Adipocyte (in vitro differentiated cells): ENCODE measurements at regions not wholly inside any gene's neighbourhood (a gene's known extent, or its start where the extent isn't known, plus 50 kb on each side); places are given as distances from the start of the nearest gene placed in this dataset.

Experiments
- DNase-seq: peaks from one replicate; pipeline ENCODE4 v3.0.0-alpha.2; 2015; ENCODE audit warnings: low read depth
- H3K27me3 ChIP-seq: replicated peaks from 2 replicates; pipeline ENCODE4 v1.7.0; 2013; ENCODE audit warnings: mild to moderate bottlenecking, low read length, moderate library complexity; ENCODE audit not compliant: control insufficient read depth, insufficient read depth
- H3K36me3 ChIP-seq: 2 replicates; pipeline ENCODE4 v1.7.0; 2013; ENCODE audit warnings: low read length, mild to moderate bottlenecking, moderate library complexity; ENCODE audit not compliant: control insufficient read depth, insufficient read depth, severe bottlenecking
- H3K4me1 ChIP-seq: 2 replicates; pipeline ENCODE4 v1.7.0; 2013; ENCODE audit warnings: mild to moderate bottlenecking, low read length, moderate library complexity; ENCODE audit not compliant: control insufficient read depth, insufficient read depth
- H3K4me3 ChIP-seq: 2 replicates; pipeline ENCODE4 v1.7.0; 2013; ENCODE audit warnings: mild to moderate bottlenecking, low read length, moderate library complexity
- H3K9ac ChIP-seq: 2 replicates; pipeline ENCODE4 v1.7.0; 2013; ENCODE audit warnings: mild to moderate bottlenecking, low read length, moderate library complexity
- H3K9me3 ChIP-seq: 2 replicates; pipeline ENCODE4 v1.7.0; 2013; ENCODE audit warnings: mild to moderate bottlenecking, low read length, moderate library complexity; ENCODE audit not compliant: control insufficient read depth

DNA sequence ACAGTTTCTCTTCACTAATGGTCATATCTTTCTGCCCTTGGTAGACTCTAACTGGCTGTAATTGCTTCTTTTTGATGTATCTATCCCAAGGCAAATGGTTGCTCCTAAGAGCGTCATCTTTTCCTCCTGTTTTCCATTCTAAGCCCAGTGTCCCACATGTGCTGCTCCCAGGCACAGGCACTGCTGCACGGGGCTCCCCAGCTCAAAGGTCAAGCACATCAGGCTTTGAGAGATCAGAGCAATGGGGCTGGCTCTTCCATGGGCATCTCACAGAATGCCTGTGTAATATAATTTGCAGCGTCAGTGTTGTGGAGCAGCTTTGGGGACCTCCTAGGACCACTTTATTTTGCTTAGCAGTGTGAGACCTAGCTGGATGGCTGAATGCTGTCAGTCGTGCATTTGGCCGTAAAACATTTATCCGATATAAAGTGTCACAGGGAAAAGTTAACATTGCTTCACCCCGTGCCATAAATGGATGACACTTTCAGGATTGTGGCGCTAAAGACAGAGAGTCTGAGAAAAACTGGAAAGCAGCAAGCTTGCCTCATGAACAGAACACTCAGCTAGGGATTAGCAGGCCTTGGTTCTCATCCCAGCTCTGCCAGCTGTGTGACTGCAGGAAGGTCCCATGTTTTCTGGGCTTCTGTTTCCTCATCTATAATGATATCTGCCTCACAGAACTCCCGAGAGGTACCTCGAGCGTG lies 277.5 kb upstream of the TBL1XR1 start:
- no peak for DNase-seq
- no peaks in the 10 kb centered on the region for H3K9me3 ChIP-seq
- H3K9ac ChIP-seq, result no peak overlapping the region
- H3K36me3 ChIP-seq, result no peaks in the 10 kb centered on the region
- no peak overlapping the region for H3K4me3 ChIP-seq
- peaks cover 19% of the 10 kb centered on the region for H3K4me1 ChIP-seq
- no peaks in the 10 kb centered on the region for H3K27me3 ChIP-seq

DNA sequence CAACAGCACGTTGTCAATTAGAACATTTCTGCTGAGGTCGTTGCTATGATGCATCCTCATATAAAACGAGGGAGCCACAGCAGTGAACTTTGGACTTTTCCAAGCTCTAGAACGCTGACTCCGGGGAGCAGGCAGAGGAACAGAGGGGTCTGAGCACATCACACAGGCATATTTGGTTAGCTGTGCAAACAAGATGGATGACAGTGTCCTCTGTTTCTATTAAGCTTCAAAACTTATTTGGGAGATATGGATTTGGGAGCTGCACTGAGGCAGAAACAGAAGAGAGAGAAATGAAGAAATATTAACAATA lies 278.0 kb upstream of the TBL1XR1 start:
- Histone ChIP-seq H3K36me3 (no peaks in the 10 kb centered on the region), H3K27me3 (no peaks in the 10 kb centered on the region), H3K9me3 (no peaks in the 10 kb centered on the region), H3K4me1 (peaks cover 15% of the 10 kb centered on the region), H3K4me3 (no peak overlapping the region), H3K9ac (no peak overlapping the region)
- no peak for DNase-seq

DNA sequence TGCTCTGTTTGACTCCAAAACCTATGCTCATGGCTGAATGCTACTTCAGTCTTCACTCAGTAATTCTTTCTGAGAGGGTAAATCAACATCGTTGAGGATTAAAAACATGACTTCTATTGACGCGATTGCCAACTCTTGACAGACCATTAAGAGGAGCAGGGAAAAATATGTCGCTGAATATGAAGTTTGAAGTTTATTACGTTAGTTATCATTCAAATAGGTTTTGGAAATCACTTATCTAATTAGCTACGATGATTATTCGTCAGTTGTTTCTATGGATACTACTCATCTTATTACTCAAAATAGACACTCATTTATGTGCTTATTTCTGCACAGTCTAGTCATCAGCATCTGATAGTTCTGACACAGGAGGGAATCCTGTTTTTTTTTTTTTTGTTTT lies 279.2 kb upstream of the TBL1XR1 start:
- no peak overlapping the region for H3K9ac ChIP-seq
- H3K36me3 ChIP-seq, result no peaks in the 10 kb centered on the region
- no peaks in the 10 kb centered on the region for H3K27me3 ChIP-seq
- H3K4me1 ChIP-seq, result peaks cover 15% of the 10 kb centered on the region
- no peak for DNase-seq
- H3K9me3 ChIP-seq, result no peaks in the 10 kb centered on the region
- no peak overlapping the region for H3K4me3 ChIP-seq

DNA sequence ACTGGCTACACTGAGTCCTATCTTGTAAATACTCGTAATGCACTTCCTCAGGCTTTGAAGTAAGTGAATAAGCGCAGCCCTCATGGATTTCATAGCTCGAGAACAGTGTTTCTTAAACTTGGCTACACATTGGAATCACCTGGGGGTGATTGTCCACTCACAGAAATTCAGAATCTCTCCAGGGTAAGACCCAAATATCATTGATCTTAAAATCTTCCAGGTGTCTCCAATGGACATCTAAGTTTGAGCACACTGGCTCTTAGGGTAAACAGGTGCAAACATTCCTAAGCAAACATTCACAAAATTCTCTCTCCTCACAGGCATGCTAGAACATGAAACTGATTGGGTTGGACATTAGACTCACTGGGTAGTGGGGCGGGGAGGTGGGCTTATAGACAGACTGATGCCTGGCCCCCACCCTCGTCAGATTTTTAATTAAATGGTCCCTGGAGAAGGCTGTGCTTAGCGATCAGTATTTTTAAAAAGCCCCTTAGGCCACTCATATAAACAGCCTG lies 279.7 kb upstream of the TBL1XR1 start:
- Histone ChIP-seq H3K4me3 (no peak overlapping the region), H3K9ac (no peak overlapping the region), H3K36me3 (no peaks in the 10 kb centered on the region), H3K4me1 (peaks cover 20% of the 10 kb centered on the region), H3K27me3 (no peaks in the 10 kb centered on the region), H3K9me3 (no peaks in the 10 kb centered on the region)
- no peak for DNase-seq

DNA sequence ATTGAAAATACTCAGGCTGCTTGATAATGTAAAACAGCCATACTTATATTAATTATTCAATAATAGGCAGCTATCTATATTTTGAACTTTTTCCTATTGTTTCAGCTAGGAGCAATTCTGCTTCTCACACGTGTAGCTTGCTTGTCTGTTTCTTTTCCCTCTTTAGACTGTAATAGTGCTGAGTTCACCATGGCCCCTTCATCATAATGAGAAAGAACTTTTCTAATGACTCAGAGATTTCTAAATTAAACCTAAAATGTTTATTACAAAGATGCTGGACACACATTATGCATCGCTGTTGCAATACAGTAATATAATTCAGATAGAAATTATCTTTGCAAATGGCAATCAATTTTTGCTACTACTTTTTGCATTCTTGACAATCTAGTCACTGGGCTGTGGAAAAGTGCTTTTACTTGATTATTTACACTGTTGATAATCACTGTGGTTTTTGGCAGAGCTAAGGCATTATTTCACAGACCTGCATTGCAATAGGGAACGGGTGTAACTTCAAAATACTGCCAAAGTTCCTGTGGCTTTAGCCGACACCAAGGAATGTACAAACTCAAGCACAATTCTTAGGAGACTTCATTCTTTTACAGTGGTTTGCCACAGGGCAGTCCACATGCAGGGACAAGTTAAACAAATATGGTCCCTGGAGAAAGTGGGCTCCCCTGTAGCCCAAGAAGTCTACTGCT lies 281.0 kb upstream of the TBL1XR1 start:
- peak; percentile 97 for DNase-seq
- Histone ChIP-seq H3K27me3 (no peaks in the 10 kb centered on the region), H3K9ac (peak overlapping the region; percentile 79), H3K9me3 (no peaks in the 10 kb centered on the region), H3K4me1 (peaks cover 27% of the 10 kb centered on the region), H3K36me3 (no peaks in the 10 kb centered on the region), H3K4me3 (no peak overlapping the region)

DNA sequence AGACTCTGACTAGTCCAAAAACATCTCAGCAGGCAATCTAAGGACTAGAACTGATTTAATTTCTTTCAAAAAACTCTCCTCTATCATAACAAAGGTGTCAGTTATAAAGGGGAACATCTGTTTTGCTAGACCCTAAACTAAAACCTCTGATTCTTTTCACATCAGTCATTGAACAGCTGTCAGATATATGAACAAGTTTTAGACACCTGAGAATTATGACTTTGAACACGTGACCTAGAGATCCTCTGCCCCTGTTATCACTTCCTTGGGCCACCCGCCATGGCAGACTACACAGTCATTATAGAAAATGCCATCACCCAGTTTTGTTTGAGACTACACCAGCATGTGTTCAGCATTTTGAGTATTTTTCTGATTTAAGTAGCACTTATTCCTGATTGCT lies 282.3 kb upstream of the TBL1XR1 start:
- no peak overlapping the region for H3K9ac ChIP-seq
- H3K4me1 ChIP-seq, result peaks cover 27% of the 10 kb centered on the region
- H3K4me3 ChIP-seq, result no peak overlapping the region
- no peaks in the 10 kb centered on the region for H3K36me3 ChIP-seq
- no peak for DNase-seq
- H3K27me3 ChIP-seq, result no peaks in the 10 kb centered on the region
- no peaks in the 10 kb centered on the region for H3K9me3 ChIP-seq

DNA sequence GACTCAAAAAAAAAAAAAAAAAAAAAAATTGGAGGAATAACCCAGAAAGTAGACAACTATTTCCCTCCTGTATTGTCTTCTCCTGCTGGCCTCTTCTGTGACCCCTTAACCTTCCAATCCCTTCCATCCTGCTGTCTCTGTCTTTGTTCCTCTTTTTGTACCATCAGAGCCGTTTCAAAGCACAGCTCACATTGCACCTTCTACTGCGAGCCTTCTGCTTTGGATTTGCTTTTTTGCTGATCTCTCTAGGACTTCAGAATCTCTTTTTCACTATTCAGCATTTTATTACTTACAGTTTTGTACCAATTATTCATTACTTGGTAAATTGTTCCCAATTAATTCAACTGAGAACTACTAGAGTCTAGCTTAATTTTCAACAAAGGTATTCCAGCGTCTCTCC lies 284.0 kb upstream of the TBL1XR1 start:
- Histone ChIP-seq H3K36me3 (no peaks in the 10 kb centered on the region), H3K27me3 (no peaks in the 10 kb centered on the region), H3K9ac (no peak overlapping the region), H3K4me3 (no peak overlapping the region), H3K9me3 (peaks cover 6% of the 10 kb centered on the region), H3K4me1 (peaks cover 27% of the 10 kb centered on the region)
- DNase-seq, result no peak

DNA sequence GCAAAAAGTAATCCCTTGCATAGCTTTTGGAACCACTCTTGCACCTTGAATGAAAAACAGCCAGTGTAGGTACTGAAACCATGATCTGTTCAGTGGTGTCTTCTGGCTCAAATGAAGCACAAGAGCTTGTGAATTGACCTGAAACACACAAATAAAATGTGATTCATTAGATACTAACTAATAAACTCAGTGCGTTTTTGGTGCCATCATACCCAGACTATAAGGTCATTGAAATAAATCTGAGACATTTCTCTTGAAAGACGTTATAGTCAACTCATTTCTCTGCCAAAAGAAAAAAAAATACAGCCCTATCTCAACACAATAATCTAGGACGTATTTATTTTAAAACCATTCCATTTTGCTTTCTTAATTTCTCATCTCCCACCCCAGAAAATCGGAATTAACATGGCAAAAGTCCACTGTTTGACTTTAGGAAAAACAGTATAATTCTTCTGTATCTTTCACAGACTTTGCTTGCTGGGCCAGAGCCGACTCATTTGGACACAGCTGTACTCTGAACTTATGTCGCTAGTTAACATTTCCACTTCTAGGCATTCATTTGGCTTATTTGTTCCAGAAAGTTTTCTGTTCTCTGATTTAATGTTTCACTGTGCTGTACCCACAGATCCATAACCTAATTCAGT lies 284.9 kb upstream of the TBL1XR1 start:
- Histone ChIP-seq H3K9me3 (peaks cover 6% of the 10 kb centered on the region), H3K36me3 (no peaks in the 10 kb centered on the region)

DNA sequence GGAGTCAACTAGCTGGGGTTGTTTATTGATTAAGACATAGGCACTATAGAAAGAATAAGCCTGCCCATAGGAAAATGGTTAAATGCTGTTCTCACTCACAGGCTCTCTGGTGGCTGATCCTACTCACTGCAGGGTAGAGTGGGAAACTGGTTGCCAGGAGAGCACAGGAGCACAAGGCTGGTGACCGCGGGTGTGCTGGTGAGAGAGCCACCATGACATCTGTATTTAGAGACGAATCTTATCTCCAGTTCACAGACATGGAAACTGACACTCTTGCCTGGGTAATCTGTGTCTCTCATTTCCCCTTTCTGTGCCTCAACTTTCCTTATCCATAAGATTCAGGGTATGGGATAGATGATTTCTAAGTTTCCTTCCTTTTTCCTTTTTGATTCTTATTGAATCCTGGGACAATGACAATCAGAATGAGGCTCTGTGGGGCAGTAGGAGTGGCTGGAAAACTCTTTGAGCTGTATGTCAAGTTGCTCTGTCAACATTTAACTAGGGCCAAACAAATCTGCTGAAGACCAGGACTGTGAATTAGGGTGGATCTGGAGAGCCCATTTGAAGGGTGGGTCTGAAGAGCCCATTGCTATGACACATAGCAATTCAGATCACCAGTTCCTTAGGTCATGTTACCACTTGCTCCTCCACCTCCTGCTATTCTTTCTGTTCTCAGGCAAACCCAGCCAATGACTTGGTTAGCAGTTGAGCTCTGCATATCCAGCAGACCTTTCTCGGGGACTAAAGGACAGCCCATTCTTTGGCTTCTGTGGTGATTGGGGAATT lies 286.1 kb upstream of the TBL1XR1 start:
- H3K36me3 ChIP-seq, result no peaks in the 10 kb centered on the region
- no peaks in the 10 kb centered on the region for H3K27me3 ChIP-seq
- DNase-seq, result no peak
- no peak overlapping the region for H3K9ac ChIP-seq
- H3K9me3 ChIP-seq, result peaks cover 6% of the 10 kb centered on the region
- peaks cover 20% of the 10 kb centered on the region for H3K4me1 ChIP-seq
- H3K4me3 ChIP-seq, result no peak overlapping the region

More for the DNA sequence above, 284.9 kb upstream of the TBL1XR1 start:
- Histone ChIP-seq H3K27me3 (no peaks in the 10 kb centered on the region), H3K4me1 (peaks cover 27% of the 10 kb centered on the region), H3K9ac (peak overlapping the region; percentile 27), H3K4me3 (no peak overlapping the region)
- no peak for DNase-seq

DNA sequence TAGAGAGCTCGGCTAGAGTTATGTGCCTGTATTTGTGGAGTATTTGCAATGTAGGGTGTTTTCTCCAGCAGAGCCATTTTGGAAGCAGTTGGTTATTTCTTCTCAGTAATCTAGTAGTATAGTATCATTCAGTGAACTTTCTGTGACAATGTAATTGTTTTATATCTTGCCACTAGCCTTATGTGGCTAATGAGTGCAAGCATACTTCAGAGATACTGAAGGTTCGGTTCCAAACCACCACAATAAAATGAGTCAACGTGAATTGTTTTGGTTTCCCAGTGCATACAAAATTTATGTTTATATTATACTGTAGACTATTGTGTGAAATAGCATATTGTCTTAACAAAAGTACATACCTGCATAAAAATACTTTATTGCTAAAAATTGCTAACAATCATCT lies 286.9 kb upstream of the TBL1XR1 start:
- H3K4me3 ChIP-seq, result no peak overlapping the region
- H3K36me3 ChIP-seq, result no peaks in the 10 kb centered on the region
- no peaks in the 10 kb centered on the region for H3K27me3 ChIP-seq
- H3K9me3 ChIP-seq, result peaks cover 10% of the 10 kb centered on the region
- H3K9ac ChIP-seq, result no peak overlapping the region
- DNase-seq, result no peak
- peaks cover 14% of the 10 kb centered on the region for H3K4me1 ChIP-seq

DNA sequence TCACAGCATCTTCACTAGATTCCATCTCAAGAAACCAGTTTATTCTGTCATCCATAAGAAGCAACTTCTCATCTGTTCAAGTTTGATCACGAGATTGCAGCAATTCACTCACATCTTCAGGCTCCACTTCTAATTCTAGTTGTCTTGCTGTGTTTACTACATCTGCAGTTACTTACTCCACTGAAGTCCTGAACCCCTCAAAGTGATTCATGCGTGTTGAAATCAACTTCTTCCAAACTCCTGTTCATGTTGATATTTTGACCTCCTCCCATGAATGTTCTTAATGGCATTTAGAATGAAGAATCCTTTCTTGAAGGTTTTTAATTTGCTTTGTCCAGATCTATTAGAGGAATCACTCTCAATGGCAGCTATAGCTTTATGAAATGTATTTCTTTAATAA lies 287.6 kb upstream of the TBL1XR1 start:
- no peak for DNase-seq
- H3K9me3 ChIP-seq, result peaks cover 10% of the 10 kb centered on the region
- no peak overlapping the region for H3K9ac ChIP-seq

More for the DNA sequence above, 287.6 kb upstream of the TBL1XR1 start:
- Histone ChIP-seq H3K4me3 (no peak overlapping the region), H3K36me3 (no peaks in the 10 kb centered on the region), H3K27me3 (no peaks in the 10 kb centered on the region), H3K4me1 (peaks cover 12% of the 10 kb centered on the region)
